Nephron progenitor cell (in vitro differentiated cells): ENCODE measurements at regions not wholly inside any gene's neighbourhood (a gene's known extent, or its start where the extent isn't known, plus 50 kb on each side); places are given as distances from the start of the nearest gene placed in this dataset.

Source experiments
- DNase-seq: peaks from one replicate; pipeline ENCODE4 v3.0.0; 2021
- H3K27ac Mint-ChIP-seq: 2 replicates; pipeline ENCODE4 v1.8.0; 2021; ENCODE audit warnings: mild to moderate bottlenecking, moderate library complexity, mixed read lengths
- H3K27me3 Mint-ChIP-seq: 2 replicates; pipeline ENCODE4 v1.8.0; 2021; ENCODE audit warnings: mild to moderate bottlenecking, low read depth, mixed read lengths; ENCODE audit not compliant: poor library complexity
- H3K36me3 Mint-ChIP-seq: 2 replicates; pipeline ENCODE4 v1.8.0; 2021; ENCODE audit warnings: low read depth, mixed read lengths
- H3K4me1 Mint-ChIP-seq: 2 replicates; pipeline ENCODE4 v1.8.0; 2021; ENCODE audit warnings: mixed read lengths
- H3K4me3 Mint-ChIP-seq: 2 replicates; pipeline ENCODE4 v1.8.0; 2021; ENCODE audit warnings: mild to moderate bottlenecking, moderate library complexity, mixed read lengths
- H3K9me3 Mint-ChIP-seq: 2 replicates; pipeline ENCODE4 v1.8.0; 2021; ENCODE audit warnings: mild to moderate bottlenecking, moderate library complexity, mixed read lengths
- TF ChIP-seq, protein P1 (sequence below): fragments of 200-600 bp; sonication (generic); IDR thresholded peaks from 2 replicates; pipeline ENCODE4 v1.5.0; 2021; ENCODE audit warnings: antibody characterized with exemption

DNA sequence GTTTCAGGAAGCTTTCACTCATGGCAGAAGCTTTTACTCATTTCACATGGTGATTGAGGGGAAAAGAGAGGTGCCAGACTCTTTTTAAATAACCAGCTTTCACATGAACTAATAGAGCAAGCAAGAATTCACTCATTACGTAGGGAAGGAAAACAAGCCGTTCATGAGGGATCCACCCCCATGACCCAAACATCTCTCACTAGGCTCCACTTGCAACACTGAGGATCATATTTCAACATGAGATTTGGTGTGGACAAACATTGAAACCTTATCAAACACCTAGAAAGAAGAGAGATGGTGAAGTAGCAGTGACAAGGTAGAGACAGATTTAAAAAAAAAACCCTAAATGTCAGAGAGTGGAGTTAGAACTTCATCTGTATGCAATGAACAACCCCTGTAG is 408.6 kb upstream of the PDZRN3 start:
- Mint-ChIP-seq H3K27me3 (peaks cover 3% of the 10 kb centered on the region), H3K27ac (no peak overlapping the region), H3K9me3 (no peaks in the 10 kb centered on the region), H3K36me3 (no peaks in the 10 kb centered on the region), H3K4me1 (peaks cover 17% of the 10 kb centered on the region), H3K4me3 (peak overlapping the region; percentile 7)
- TF ChIP-seq, protein P1, sequence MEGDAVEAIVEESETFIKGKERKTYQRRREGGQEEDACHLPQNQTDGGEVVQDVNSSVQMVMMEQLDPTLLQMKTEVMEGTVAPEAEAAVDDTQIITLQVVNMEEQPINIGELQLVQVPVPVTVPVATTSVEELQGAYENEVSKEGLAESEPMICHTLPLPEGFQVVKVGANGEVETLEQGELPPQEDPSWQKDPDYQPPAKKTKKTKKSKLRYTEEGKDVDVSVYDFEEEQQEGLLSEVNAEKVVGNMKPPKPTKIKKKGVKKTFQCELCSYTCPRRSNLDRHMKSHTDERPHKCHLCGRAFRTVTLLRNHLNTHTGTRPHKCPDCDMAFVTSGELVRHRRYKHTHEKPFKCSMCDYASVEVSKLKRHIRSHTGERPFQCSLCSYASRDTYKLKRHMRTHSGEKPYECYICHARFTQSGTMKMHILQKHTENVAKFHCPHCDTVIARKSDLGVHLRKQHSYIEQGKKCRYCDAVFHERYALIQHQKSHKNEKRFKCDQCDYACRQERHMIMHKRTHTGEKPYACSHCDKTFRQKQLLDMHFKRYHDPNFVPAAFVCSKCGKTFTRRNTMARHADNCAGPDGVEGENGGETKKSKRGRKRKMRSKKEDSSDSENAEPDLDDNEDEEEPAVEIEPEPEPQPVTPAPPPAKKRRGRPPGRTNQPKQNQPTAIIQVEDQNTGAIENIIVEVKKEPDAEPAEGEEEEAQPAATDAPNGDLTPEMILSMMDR = no peak
- DNase-seq = no peak

- peaks cover 3% of the 10 kb centered on the region for H3K27me3 Mint-ChIP-seq
Observed at GRCh38 chr3:74027121-74027520, 402.4 kb upstream of the PDZRN3 start.

DNA sequence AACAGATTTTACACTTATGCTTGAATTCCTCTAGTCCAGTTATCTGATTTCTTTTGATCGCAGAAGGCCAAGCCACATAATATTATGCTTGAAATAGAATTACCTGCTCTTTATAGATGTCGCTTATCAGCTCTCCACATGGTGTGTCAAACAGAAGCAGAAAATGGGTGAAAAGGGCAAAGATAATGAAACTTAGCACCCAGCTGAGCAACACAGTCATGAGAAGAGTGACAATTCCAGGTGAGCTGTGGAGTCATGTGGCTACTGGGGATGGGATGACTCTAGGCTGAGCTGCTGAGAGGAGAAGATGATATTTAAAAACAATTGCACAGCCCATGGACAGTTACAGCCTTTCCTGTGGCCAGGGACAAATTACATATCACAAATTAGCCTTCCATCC is 398.7 kb upstream of the PDZRN3 start:
- peaks cover 34% of the 10 kb centered on the region for H3K4me1 Mint-ChIP-seq
- H3K9me3 Mint-ChIP-seq = no peaks in the 10 kb centered on the region
- peaks cover 13% of the 10 kb centered on the region for H3K27me3 Mint-ChIP-seq
- no peaks in the 10 kb centered on the region for H3K36me3 Mint-ChIP-seq
- DNase-seq = no peak
- no peak overlapping the region for H3K4me3 Mint-ChIP-seq
- TF ChIP-seq, protein P1 = no peak
- H3K27ac Mint-ChIP-seq = no peak overlapping the region

More at GRCh38 chr3:74027121-74027520, 402.4 kb upstream of the PDZRN3 start:
- TF ChIP-seq, protein P1 = no peak
- Mint-ChIP-seq H3K27ac (no peak overlapping the region), H3K36me3 (no peaks in the 10 kb centered on the region), H3K4me1 (peaks cover 14% of the 10 kb centered on the region), H3K4me3 (no peak overlapping the region), H3K9me3 (no peaks in the 10 kb centered on the region)
- no peak for DNase-seq

DNA sequence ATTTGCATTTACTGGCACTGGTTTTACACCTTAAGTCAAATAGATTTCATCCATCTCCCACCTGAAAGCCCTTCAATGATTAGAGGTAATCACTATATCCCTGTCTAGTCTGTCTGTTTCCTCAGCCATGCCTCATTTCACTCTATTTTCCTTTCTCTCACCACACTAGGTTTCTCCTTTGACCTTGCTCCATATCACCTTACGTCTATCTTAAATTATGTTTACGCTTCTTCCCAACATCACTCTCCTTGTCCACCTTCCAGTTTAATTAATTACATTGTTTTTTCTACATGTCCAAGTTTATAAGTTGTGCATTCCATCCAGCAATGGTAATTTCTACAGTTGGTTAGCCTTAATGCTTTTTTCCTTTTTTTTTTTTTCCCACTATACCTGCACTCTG is 396.7 kb upstream of the PDZRN3 start:
- Mint-ChIP-seq H3K27ac (peak overlapping the region; percentile 5), H3K9me3 (no peaks in the 10 kb centered on the region), H3K4me1 (peaks cover 39% of the 10 kb centered on the region), H3K36me3 (no peaks in the 10 kb centered on the region), H3K27me3 (peaks cover 14% of the 10 kb centered on the region), H3K4me3 (no peak overlapping the region)
- TF ChIP-seq, protein P1 = no peak
- no peak for DNase-seq

DNA sequence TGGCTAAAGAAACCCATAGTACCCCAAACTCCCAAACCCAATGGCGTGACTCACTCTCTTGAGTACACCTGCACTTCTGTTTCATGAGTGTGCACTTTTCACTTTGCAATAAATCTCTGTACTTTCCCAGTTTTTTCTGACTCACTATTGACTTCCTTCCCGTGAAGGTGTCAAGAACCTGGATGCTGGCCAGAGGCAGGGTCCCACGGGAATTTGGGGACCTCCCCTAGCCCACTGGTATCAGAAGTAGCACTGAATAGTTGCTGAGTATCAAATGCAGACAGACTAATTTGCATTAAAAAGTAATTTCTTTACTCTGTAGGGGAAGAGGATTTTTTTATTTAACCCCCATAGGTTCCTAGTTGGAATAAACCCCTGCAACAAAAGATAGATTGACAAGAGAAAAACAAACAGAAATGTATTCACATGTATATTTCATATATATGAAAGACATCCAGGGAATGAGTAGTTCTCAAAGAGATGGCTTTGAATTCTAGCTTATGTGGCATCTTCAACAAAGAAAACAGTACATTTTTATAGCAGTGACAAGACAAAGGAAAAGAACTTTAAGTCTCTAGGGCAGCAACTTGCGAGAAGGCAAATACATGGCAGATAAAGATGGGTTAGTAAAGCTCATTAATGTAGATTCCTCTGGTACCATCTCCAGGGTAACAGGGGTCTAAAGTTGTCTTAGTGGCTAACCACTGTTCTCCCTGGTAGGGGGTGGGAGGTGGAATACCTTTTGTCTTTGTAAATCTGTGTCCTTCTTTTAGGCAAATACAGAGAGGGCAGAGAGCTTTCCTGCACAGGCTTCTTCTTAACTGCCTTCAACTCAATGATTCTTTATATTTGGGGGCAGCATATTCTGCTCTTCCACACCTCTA is 385.5 kb upstream of the PDZRN3 start:
- no peak for DNase-seq
- TF ChIP-seq, protein P1 = no peak
- H3K4me3 Mint-ChIP-seq = no peak overlapping the region
- no peaks in the 10 kb centered on the region for H3K4me1 Mint-ChIP-seq
- H3K36me3 Mint-ChIP-seq = no peaks in the 10 kb centered on the region
- no peaks in the 10 kb centered on the region for H3K27me3 Mint-ChIP-seq
- H3K27ac Mint-ChIP-seq = no peak overlapping the region
- no peaks in the 10 kb centered on the region for H3K9me3 Mint-ChIP-seq

DNA sequence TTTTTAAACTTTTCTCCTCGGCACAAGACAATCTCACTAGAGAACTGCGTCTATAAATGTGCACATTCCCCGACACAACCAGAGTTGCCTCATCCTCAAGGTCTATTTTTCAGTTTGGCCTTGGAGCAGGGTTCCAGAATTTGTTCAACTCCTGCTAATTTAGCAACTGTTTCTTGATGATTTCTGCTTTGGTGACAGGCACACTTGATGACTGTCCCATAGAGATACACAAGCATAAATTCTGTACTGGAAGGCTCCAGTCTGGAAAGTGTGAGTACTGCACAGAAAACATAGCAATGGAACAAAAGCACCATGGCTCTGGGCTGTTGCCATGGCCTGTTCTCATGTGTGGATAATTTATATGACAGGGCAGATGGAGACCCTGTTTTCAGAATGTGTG is 379.6 kb upstream of the PDZRN3 start:
- TF ChIP-seq, protein P1 = no peak
- no peak for DNase-seq
- H3K27me3 Mint-ChIP-seq = peaks cover 4% of the 10 kb centered on the region
- H3K27ac Mint-ChIP-seq = no peak overlapping the region
- no peak overlapping the region for H3K4me3 Mint-ChIP-seq
- H3K36me3 Mint-ChIP-seq = no peaks in the 10 kb centered on the region
- peaks cover 7% of the 10 kb centered on the region for H3K4me1 Mint-ChIP-seq
- no peaks in the 10 kb centered on the region for H3K9me3 Mint-ChIP-seq
